SK-N-SH (cell line): ENCODE measurements at regions not wholly inside any gene's neighbourhood (a gene's known extent, or its start where the extent isn't known, plus 50 kb on each side); places are given as distances from the start of the nearest gene placed in this dataset.

Experiments used
- CTCF ChIA-PET: fragments of 300-600, 350-600 bp; formaldehyde crosslinking; extraction: SDS; loops from one replicate; lab custom pipeline; 2021; lab: Yijun Ruan, JAX
- POLR2A ChIA-PET: fragments of 350-600 bp; sonication (Branson Sonifier 250); formaldehyde crosslinking; extraction: SDS; loops from one replicate; lab custom pipeline; 2020; ENCODE audit warnings: antibody characterized with exemption, inconsistent platforms; lab: Yijun Ruan, JAX
- DNase-seq: peaks from one replicate; pipeline ENCODE4 v3.0.0; 2012
- H2AFZ ChIP-seq: fragments of 200-600 bp; sonication (generic); 2 replicates; pipeline ENCODE4 v1.8.1; 2016; ENCODE audit warnings: antibody characterized with exemption, mild to moderate bottlenecking, low read depth
- H3F3A ChIP-seq: fragments of 200-600 bp; sonication (generic); replicated peaks from 2 replicates; pipeline ENCODE3; 2016; ENCODE audit warnings: antibody characterized with exemption, mild to moderate bottlenecking; ENCODE audit not compliant: insufficient read depth
- H3K27ac ChIP-seq, 2 experiments: fragments of 200-500 bp in 1 of 2; fragments of 200-600 bp in 1 of 2; sonication (Bioruptor generic) in 1 of 2; sonication (generic), shearing (Covaris generic) in 1 of 2; 2 replicates each; pipeline versions ENCODE4 v1.5.1 to v1.6.1; 2014 to 2016; ENCODE audit warnings: low read depth in 2 of 2, inconsistent platforms in 1 of 2, low read length in 1 of 2, mild to moderate bottlenecking in 1 of 2, mixed read lengths in 1 of 2
- H3K27me3 ChIP-seq: fragments of 200-600 bp; sonication (generic), shearing (Covaris generic); 2 replicates; pipeline ENCODE4 v1.6.1; 2016; ENCODE audit warnings: mixed run types; ENCODE audit not compliant: insufficient read depth
- H3K36me3 ChIP-seq, 2 experiments: fragments of 200-500 bp in 1 of 2; fragments of 200-600 bp in 1 of 2; sonication (Bioruptor generic) in 1 of 2; sonication (generic) in 1 of 2; replicated peaks in 1 of 2; 2 replicates each; pipeline versions ENCODE3 to v1.5.1; 2014 to 2016; ENCODE audit warnings: low read length in 1 of 2, mild to moderate bottlenecking in 1 of 2; ENCODE audit not compliant: insufficient read depth in 2 of 2, control insufficient read depth in 1 of 2
- H3K4me1 ChIP-seq, 2 experiments: fragments of 200-500 bp in 1 of 2; fragments of 200-600 bp in 1 of 2; sonication (Bioruptor generic) in 1 of 2; sonication (generic), shearing (Covaris generic) in 1 of 2; 2 replicates each; pipeline versions ENCODE4 v1.5.1 to v1.6.1; 2014 to 2016; ENCODE audit warnings: low read depth in 1 of 2, low read length in 1 of 2, mixed run types in 1 of 2; ENCODE audit not compliant: insufficient read depth in 2 of 2, control insufficient read depth in 1 of 2
- H3K4me2 ChIP-seq: fragments of 200-600 bp; sonication (generic), shearing (Covaris generic); 2 replicates; pipeline ENCODE4 v1.6.1; 2017; ENCODE audit warnings: mixed run types
- H3K4me3 ChIP-seq, 2 experiments: fragments of 200-500 bp in 1 of 2; fragments of 200-600 bp in 1 of 2; sonication (Bioruptor generic) in 1 of 2; sonication (generic), shearing (Covaris generic) in 1 of 2; 2 replicates each; pipeline versions ENCODE4 v1.5.1 to v1.8.1; 2014 to 2016; ENCODE audit warnings: low read depth in 2 of 2, inconsistent platforms in 1 of 2, low read length in 1 of 2, mild to moderate bottlenecking in 1 of 2, mixed read lengths in 1 of 2, moderate library complexity in 1 of 2
- H3K79me2 ChIP-seq: fragments of 200-600 bp; sonication (generic); 2 replicates; pipeline ENCODE4 v1.8.1; 2017; ENCODE audit warnings: mild to moderate bottlenecking; ENCODE audit not compliant: insufficient read depth
- H3K9ac ChIP-seq: fragments of 200-600 bp; sonication (generic); 2 replicates; pipeline ENCODE4 v1.6.1; 2017; ENCODE audit warnings: mixed run types
- H3K9me2 ChIP-seq: fragments of 200-600 bp; sonication (generic); 2 replicates; pipeline ENCODE4 v1.6.1; 2017; ENCODE audit warnings: mixed run types
- H3K9me3 ChIP-seq: fragments of 200-600 bp; sonication (generic); 2 replicates; pipeline ENCODE4 v1.6.1; 2017; ENCODE audit warnings: mixed run types, mild to moderate bottlenecking, moderate library complexity
- H4K20me1 ChIP-seq: fragments of 200-600 bp; sonication (generic); 2 replicates; pipeline ENCODE4 v1.6.1; 2017; ENCODE audit warnings: mild to moderate bottlenecking, mixed run types; ENCODE audit not compliant: insufficient read depth
- CHD2 ChIP-seq: fragments of 150-350 bp; IDR thresholded peaks from 2 replicates; pipeline ENCODE4 v1.6.1; 2018; ENCODE audit warnings: low read length; ENCODE audit not compliant: partially characterized antibody
- ELF1 ChIP-seq: IDR thresholded peaks from 2 replicates; pipeline ENCODE4 v1.4.0; 2012
- EP300 ChIP-seq, 2 experiments: IDR thresholded peaks; 2 replicates each; pipeline versions ENCODE4 v1.4.0 to v1.6.1; 2012; ENCODE audit warnings: borderline replicate concordance in 1 of 2, low read depth in 1 of 2, low read length in 1 of 2
- EZH2phosphoT487 ChIP-seq: fragments of 200-600 bp; sonication (generic); IDR thresholded peaks from 2 replicates; pipeline ENCODE4 v1.6.1; 2017; ENCODE audit warnings: low read depth, mixed run types, mild to moderate bottlenecking, antibody characterized with exemption, moderate library complexity, borderline replicate concordance
- FOXJ3 ChIP-seq: sonication (generic); formaldehyde crosslinking; IDR thresholded peaks from 2 replicates; pipeline ENCODE4 v1.5.1; 2020; ENCODE audit warnings: mild to moderate bottlenecking, missing genetic modification reagents
- FOXM1 ChIP-seq: IDR thresholded peaks from 2 replicates; pipeline ENCODE4 v1.4.0; 2012; ENCODE audit warnings: low read depth, mild to moderate bottlenecking
- MEF2A ChIP-seq: IDR thresholded peaks from 2 replicates; pipeline ENCODE4 v1.4.0; 2012; ENCODE audit warnings: low read depth, borderline replicate concordance
- NFIC ChIP-seq: IDR thresholded peaks from 2 replicates; pipeline ENCODE4 v1.4.0; 2012; ENCODE audit warnings: borderline replicate concordance
- RAD21 ChIP-seq: IDR thresholded peaks from 2 replicates; pipeline ENCODE4 v1.6.1; 2012; ENCODE audit warnings: mild to moderate bottlenecking, low read length
- RCOR1 ChIP-seq: fragments of 150-350 bp; IDR thresholded peaks from 2 replicates; pipeline ENCODE4 v1.6.1; 2017; ENCODE audit warnings: antibody characterized with exemption, low read length
- RFX5 ChIP-seq: IDR thresholded peaks from 2 replicates; pipeline ENCODE4 v1.6.1; 2012; ENCODE audit warnings: mild to moderate bottlenecking, improper control_type of control experiment, low read length
- RXRA ChIP-seq: IDR thresholded peaks from 2 replicates; pipeline ENCODE4 v1.4.0; 2012; ENCODE audit warnings: low read depth, mild to moderate bottlenecking, borderline replicate concordance
- TAF1 ChIP-seq: IDR thresholded peaks from 2 replicates; pipeline ENCODE4 v1.6.1; 2012; ENCODE audit warnings: low read depth, mild to moderate bottlenecking, low read length, moderate library complexity, borderline replicate concordance
- TCF12 ChIP-seq: IDR thresholded peaks from 2 replicates; pipeline ENCODE4 v1.4.0; 2012
- YY1 ChIP-seq: IDR thresholded peaks from 2 replicates; pipeline ENCODE4 v1.4.0; 2012; ENCODE audit warnings: low read depth, mild to moderate bottlenecking
- WGBS: methylation state at CpG from one replicate; pipeline ENCODE4 v1.1.6; 2017; ENCODE audit warnings: low lambda C conversion rate; 5-methylcytosine and 5-hydroxymethylcytosine counted together
- TF ChIP-seq, protein P1 (sequence below): IDR thresholded peaks from 2 replicates; pipeline ENCODE4 v1.4.0; 2012; ENCODE audit warnings: low read depth, borderline replicate concordance
- TF ChIP-seq, protein P2 (sequence below): IDR thresholded peaks from 2 replicates; pipeline ENCODE4; 2012
- TF ChIP-seq, protein P3 (sequence below): fragments of 150-350 bp; IDR thresholded peaks from 2 replicates; pipeline ENCODE4 v1.6.1; 2016; ENCODE audit warnings: mild to moderate bottlenecking, low read depth, low read length
- TF ChIP-seq, protein P4 (sequence below): IDR thresholded peaks from 2 replicates; pipeline ENCODE4 v1.4.0; 2012; ENCODE audit warnings: low read depth, borderline replicate concordance

DNA sequence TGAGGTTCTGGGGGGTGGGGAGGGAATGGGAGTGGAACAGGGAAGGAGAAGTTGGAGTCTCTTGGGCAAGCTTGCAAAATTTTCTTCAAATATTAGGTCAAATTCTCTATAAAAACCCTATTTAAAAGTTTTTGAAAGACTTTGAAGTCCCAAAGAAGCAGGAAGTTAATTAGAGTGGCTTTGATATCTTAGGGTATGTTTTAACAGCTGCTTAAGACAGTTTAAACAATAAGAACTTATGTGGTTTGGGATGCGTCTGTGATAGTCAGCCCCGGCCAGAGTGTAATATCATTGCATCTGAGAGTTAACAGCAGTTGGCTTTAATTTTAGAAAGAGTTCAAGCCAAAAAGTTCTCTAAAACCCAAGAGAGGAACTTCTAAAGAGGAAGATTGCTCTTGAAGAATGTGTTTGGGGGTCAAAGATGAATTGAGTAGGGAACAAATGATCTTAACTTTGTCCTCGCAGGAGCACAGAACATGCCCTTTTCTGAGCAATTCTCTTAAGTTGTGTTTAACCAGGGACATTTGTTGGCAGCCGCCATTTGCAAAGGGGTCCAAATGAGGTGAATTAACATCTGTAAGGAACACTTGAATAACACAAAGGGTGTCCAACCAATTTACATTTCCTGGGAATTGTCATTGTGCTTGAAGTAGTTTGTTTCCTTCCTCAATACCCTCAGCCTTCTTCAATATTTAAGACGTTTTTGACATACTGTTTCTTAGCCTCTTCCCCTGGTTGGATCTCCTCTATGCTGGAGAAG is 182.4 kb downstream of the PTEN start:
- Histone ChIP-seq H3K4me2 (no peak overlapping the region), H3F3A (no peaks in the 10 kb centered on the region), H4K20me1 (no peaks in the 10 kb centered on the region), H3K36me3 (no peaks in the 10 kb centered on the region), H3K4me1 (peaks cover 0 to 15% of the 10 kb centered on the region in 2 experiments; a peak in 2 of 4 replicates), H3K9me2 (no peaks in the 10 kb centered on the region), H3K4me3 (no peak overlapping the region), H2AFZ (no peak overlapping the region), H3K27me3 (no peaks in the 10 kb centered on the region), H3K27ac (no peak overlapping the region), H3K79me2 (no peaks in the 10 kb centered on the region), H3K9me3 (no peaks in the 10 kb centered on the region), H3K9ac (no peak overlapping the region)
- TF ChIP-seq RFX5 (no peak), NFIC (no peak), YY1 (no peak), RCOR1 (no peak), TCF12 (no peak)
- TF ChIP-seq, protein P1, sequence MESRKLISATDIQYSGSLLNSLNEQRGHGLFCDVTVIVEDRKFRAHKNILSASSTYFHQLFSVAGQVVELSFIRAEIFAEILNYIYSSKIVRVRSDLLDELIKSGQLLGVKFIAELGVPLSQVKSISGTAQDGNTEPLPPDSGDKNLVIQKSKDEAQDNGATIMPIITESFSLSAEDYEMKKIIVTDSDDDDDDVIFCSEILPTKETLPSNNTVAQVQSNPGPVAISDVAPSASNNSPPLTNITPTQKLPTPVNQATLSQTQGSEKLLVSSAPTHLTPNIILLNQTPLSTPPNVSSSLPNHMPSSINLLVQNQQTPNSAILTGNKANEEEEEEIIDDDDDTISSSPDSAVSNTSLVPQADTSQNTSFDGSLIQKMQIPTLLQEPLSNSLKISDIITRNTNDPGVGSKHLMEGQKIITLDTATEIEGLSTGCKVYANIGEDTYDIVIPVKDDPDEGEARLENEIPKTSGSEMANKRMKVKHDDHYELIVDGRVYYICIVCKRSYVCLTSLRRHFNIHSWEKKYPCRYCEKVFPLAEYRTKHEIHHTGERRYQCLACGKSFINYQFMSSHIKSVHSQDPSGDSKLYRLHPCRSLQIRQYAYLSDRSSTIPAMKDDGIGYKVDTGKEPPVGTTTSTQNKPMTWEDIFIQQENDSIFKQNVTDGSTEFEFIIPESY, result no peak
- TF ChIP-seq, protein P2, sequence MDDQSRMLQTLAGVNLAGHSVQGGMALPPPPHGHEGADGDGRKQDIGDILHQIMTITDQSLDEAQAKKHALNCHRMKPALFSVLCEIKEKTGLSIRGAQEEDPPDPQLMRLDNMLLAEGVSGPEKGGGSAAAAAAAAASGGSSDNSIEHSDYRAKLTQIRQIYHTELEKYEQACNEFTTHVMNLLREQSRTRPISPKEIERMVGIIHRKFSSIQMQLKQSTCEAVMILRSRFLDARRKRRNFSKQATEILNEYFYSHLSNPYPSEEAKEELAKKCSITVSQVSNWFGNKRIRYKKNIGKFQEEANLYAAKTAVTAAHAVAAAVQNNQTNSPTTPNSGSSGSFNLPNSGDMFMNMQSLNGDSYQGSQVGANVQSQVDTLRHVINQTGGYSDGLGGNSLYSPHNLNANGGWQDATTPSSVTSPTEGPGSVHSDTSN, result no peak
- TF ChIP-seq, protein P3, sequence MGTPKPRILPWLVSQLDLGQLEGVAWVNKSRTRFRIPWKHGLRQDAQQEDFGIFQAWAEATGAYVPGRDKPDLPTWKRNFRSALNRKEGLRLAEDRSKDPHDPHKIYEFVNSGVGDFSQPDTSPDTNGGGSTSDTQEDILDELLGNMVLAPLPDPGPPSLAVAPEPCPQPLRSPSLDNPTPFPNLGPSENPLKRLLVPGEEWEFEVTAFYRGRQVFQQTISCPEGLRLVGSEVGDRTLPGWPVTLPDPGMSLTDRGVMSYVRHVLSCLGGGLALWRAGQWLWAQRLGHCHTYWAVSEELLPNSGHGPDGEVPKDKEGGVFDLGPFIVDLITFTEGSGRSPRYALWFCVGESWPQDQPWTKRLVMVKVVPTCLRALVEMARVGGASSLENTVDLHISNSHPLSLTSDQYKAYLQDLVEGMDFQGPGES, result no peak
- TF ChIP-seq, protein P4, sequence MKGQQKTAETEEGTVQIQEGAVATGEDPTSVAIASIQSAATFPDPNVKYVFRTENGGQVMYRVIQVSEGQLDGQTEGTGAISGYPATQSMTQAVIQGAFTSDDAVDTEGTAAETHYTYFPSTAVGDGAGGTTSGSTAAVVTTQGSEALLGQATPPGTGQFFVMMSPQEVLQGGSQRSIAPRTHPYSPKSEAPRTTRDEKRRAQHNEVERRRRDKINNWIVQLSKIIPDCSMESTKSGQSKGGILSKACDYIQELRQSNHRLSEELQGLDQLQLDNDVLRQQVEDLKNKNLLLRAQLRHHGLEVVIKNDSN, result no peak
- 94% methylated on average over 5 of the region's 5 CpGs for WGBS
- no peak for DNase-seq
- ChIA-PET CTCF (no interaction called here), POLR2A (no interaction called here)

DNA sequence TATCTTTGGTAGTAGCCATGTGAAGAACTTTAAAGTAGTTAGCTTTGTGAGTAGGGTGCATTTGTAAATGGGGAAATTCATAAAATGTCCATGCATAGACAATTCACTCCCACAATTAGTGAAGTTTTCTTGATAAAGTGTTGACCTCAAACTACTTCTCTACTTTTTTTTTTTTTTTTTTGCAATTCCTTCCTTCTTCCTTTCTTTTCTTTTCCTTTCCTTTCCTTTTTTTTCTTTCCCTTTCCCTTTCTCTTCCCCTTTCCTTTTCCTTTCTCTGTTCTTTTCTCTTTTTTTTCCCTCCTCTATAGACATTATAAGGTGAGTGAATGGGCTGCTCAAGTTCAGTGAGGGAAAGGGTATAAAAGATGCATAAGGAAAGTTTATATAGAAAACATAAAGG is 184.2 kb downstream of the PTEN start:
- Histone ChIP-seq H3K4me3 (no peak overlapping the region), H3K9me2 (no peaks in the 10 kb centered on the region), H3K9me3 (no peaks in the 10 kb centered on the region), H3K4me1 (peaks cover 0 to 3% of the 10 kb centered on the region in 2 experiments; a peak in 1 of 4 replicates), H2AFZ (no peak overlapping the region), H3F3A (no peaks in the 10 kb centered on the region), H3K27me3 (no peaks in the 10 kb centered on the region), H3K4me2 (no peak overlapping the region), H3K27ac (no peak overlapping the region), H3K36me3 (no peaks in the 10 kb centered on the region), H3K79me2 (no peaks in the 10 kb centered on the region), H3K9ac (no peak overlapping the region), H4K20me1 (no peaks in the 10 kb centered on the region)
- ChIA-PET CTCF (no interaction called here), POLR2A (no interaction called here)
- DNase-seq, result no peak
- TF ChIP-seq FOXJ3 (no peak), RXRA (no peak), TAF1 (no peak), FOXM1 (no peak), RAD21 (no peak), NFIC (no peak), CHD2 (no peak), EP300 (IDR thresholded peaks at IDR 0.05; ENCODE audit: borderline replicate concordance in 1 of 2, low read depth in 1 of 2, low read length in 1 of 2) (no peak), MEF2A (no peak), EZH2phosphoT487 (no peak), ELF1 (no peak)
- TF ChIP-seq, protein P3, result no peak
